ENCODE measurements at regions not wholly inside any gene's neighbourhood (a gene's known extent, or its start where the extent isn't known, plus 50 kb on each side); places are given as distances from the start of the nearest gene placed in this dataset.

DNA sequence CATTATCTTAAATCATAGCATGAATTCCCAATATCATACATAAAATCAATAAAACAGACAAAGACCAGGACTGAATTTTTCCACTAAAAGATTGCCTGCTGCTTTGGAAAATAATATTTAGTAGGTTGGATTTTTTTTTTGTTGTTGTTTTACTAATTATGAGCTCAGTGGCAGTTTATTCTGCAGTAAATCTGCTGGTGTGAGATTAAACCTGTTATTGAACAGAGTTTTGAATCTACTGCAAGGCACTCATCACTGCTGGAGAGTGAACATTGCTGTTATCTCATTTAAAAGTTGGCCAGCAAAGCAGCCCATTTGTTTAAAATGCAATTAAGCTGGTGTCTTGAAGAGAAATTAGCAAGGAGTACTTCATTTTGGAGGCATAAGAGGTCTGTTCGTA lies 986.1 kb downstream of the ADGRL2 start:
- TF ChIP-seq POLR2AphosphoS5 (IDR thresholded peaks at IDR 0.05; ENCODE audit: low read depth, low read length) (no peak), SIN3A (IDR thresholded peaks at IDR 0.05; ENCODE audit: borderline replicate concordance, insufficient read depth, low read length) (no peak)
- TF ChIP-seq, protein P1, sequence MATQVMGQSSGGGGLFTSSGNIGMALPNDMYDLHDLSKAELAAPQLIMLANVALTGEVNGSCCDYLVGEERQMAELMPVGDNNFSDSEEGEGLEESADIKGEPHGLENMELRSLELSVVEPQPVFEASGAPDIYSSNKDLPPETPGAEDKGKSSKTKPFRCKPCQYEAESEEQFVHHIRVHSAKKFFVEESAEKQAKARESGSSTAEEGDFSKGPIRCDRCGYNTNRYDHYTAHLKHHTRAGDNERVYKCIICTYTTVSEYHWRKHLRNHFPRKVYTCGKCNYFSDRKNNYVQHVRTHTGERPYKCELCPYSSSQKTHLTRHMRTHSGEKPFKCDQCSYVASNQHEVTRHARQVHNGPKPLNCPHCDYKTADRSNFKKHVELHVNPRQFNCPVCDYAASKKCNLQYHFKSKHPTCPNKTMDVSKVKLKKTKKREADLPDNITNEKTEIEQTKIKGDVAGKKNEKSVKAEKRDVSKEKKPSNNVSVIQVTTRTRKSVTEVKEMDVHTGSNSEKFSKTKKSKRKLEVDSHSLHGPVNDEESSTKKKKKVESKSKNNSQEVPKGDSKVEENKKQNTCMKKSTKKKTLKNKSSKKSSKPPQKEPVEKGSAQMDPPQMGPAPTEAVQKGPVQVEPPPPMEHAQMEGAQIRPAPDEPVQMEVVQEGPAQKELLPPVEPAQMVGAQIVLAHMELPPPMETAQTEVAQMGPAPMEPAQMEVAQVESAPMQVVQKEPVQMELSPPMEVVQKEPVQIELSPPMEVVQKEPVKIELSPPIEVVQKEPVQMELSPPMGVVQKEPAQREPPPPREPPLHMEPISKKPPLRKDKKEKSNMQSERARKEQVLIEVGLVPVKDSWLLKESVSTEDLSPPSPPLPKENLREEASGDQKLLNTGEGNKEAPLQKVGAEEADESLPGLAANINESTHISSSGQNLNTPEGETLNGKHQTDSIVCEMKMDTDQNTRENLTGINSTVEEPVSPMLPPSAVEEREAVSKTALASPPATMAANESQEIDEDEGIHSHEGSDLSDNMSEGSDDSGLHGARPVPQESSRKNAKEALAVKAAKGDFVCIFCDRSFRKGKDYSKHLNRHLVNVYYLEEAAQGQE (IDR thresholded peaks at IDR 0.05; ENCODE audit: insufficient read depth in 1 of 2, low read depth in 2 of 2, low read length in 2 of 2): no peak
